NCI-H2227 (cell line): ENCODE measurements at regions not wholly inside any gene's neighbourhood (a gene's known extent, or its start where the extent isn't known, plus 50 kb on each side); places are given as distances from the start of the nearest gene placed in this dataset.
A peak's percentile ranks its signal among the peaks of the same experiment; 100 is the strongest.
"Not testable (repeated sequence)": the region's sequence is repeated elsewhere in the genome, so short reads cannot be mapped to it uniquely, and the experiment has no call there.

Experiments used
- DNase-seq: peaks from one replicate; lab custom pipeline; 2025; ENCODE audit not compliant: unreplicated experiment; lab: John Stamatoyannopoulos, UW

GRCh38 chr1:148432318-148432717, 50.8 kb downstream of the PPIAL4G start:
- DNase-seq: not testable (repeated sequence)

GRCh38 chr1:148429856-148430255, 53.2 kb downstream of the PPIAL4G start:
- not testable (repeated sequence) for DNase-seq

- DNase-seq: not testable (repeated sequence)
Measured at GRCh38 chr1:148426940-148427611, 56.0 kb downstream of the PPIAL4G start.

- not testable (repeated sequence) for DNase-seq
Measured at GRCh38 chr1:148426385-148426784, 56.7 kb downstream of the PPIAL4G start.

- not testable (repeated sequence) for DNase-seq
Measured at GRCh38 chr1:148424143-148425003, 58.7 kb downstream of the PPIAL4G start.

GRCh38 chr1:148422921-148423320, 60.2 kb downstream of the PPIAL4G start:
- DNase-seq: not testable (repeated sequence)

- not testable (repeated sequence) for DNase-seq
Measured at GRCh38 chr1:148417241-148417640, 65.9 kb downstream of the PPIAL4G start.

- DNase-seq: not testable (repeated sequence)
Measured at GRCh38 chr1:148413385-148413784, 69.7 kb downstream of the PPIAL4G start.

GRCh38 chr1:148404786-148405568, 78.1 kb downstream of the PPIAL4G start:
- DNase-seq: not testable (repeated sequence)

- not testable (repeated sequence) for DNase-seq
Measured at GRCh38 chr1:148403925-148404324, 79.2 kb downstream of the PPIAL4G start.

GRCh38 chr1:148403085-148403456, 80.0 kb downstream of the PPIAL4G start:
- DNase-seq: not testable (repeated sequence)

GRCh38 chr1:148402152-148403084, 80.7 kb downstream of the PPIAL4G start:
- DNase-seq: peak; percentile 2

- DNase-seq: not testable (repeated sequence)
Measured at GRCh38 chr1:148397516-148397915, 85.6 kb downstream of the PPIAL4G start.

- DNase-seq: not testable (repeated sequence)
Measured at GRCh38 chr1:148392505-148392904, 90.6 kb downstream of the PPIAL4G start.

GRCh38 chr1:148391323-148391722, 91.8 kb downstream of the PPIAL4G start:
- DNase-seq: not testable (repeated sequence)

- DNase-seq: no peak
Measured at GRCh38 chr1:148389027-148389339, 94.1 kb downstream of the PPIAL4G start.

GRCh38 chr1:148388260-148389026, 94.7 kb downstream of the PPIAL4G start:
- peak; percentile 37 for DNase-seq

- DNase-seq: not testable (repeated sequence)
Measured at GRCh38 chr1:148387949-148388259, 95.2 kb downstream of the PPIAL4G start.

- not testable (repeated sequence) for DNase-seq
Measured at GRCh38 chr1:148387122-148387948, 95.8 kb downstream of the PPIAL4G start.
